ENCODE measurements at regions not wholly inside any gene's neighbourhood (a gene's known extent, or its start where the extent isn't known, plus 50 kb on each side); places are given as distances from the start of the nearest gene placed in this dataset.

- no peak overlapping the region for H3K27ac ChIP-seq
Measured at GRCh38 chr14:101098177-101098576, 194.7 kb upstream of the RTL1 start.

GRCh38 chr14:101098641-101099040 lies 195.1 kb upstream of the RTL1 start:
- no peaks in the 10 kb centered on the region for H3K36me3 ChIP-seq
- H3K4me3 ChIP-seq: no peak overlapping the region
- TF ChIP-seq CTCF (IDR thresholded peaks at IDR 0.05): no peak
- no peaks in the 10 kb centered on the region for H3K9me3 ChIP-seq
- H3K27ac ChIP-seq: no peak overlapping the region
- no peak for DNase-seq
- intact Hi-C loops (cut with DNase I): no loop called here
- H3K4me1 ChIP-seq: no peaks in the 10 kb centered on the region
- H3K9ac ChIP-seq (ENCODE audit: low read depth in 2 of 2, low read length in 2 of 2): no peak overlapping the region
- no peaks in the 10 kb centered on the region for H3K27me3 ChIP-seq

More at GRCh38 chr14:101098177-101098576, 194.7 kb upstream of the RTL1 start:
- no peaks in the 10 kb centered on the region for H3K36me3 ChIP-seq
- no peak for DNase-seq
- no peak overlapping the region for H3K9ac ChIP-seq (ENCODE audit: low read depth in 2 of 2, low read length in 2 of 2)
- H3K9me3 ChIP-seq: no peaks in the 10 kb centered on the region
- H3K27me3 ChIP-seq: no peaks in the 10 kb centered on the region
- TF ChIP-seq CTCF (IDR thresholded peaks at IDR 0.05): no peak
- intact Hi-C loops (cut with DNase I): no loop called here
- no peaks in the 10 kb centered on the region for H3K4me1 ChIP-seq
- H3K4me3 ChIP-seq: no peak overlapping the region

GRCh38 chr14:101101456-101102056 lies 198.0 kb upstream of the RTL1 start:
- Histone ChIP-seq H3K9me3 (no peaks in the 10 kb centered on the region), H3K27me3 (no peaks in the 10 kb centered on the region), H3K4me3 (no peak overlapping the region), H3K27ac (no peak overlapping the region), H3K9ac (ENCODE audit: low read depth in 2 of 2, low read length in 2 of 2) (no peak overlapping the region), H3K36me3 (no peaks in the 10 kb centered on the region), H3K4me1 (no peaks in the 10 kb centered on the region)
- intact Hi-C loops (cut with DNase I): no loop called here
- TF ChIP-seq CTCF (IDR thresholded peaks at IDR 0.05): no peak
- peak; percentile 4 for DNase-seq

GRCh38 chr14:101102875-101103274 lies 199.4 kb upstream of the RTL1 start:
- Histone ChIP-seq H3K9ac (ENCODE audit: low read depth in 2 of 2, low read length in 2 of 2) (no peak overlapping the region), H3K36me3 (no peaks in the 10 kb centered on the region), H3K4me3 (no peak overlapping the region), H3K27ac (no peak overlapping the region), H3K9me3 (no peaks in the 10 kb centered on the region), H3K4me1 (no peaks in the 10 kb centered on the region), H3K27me3 (no peaks in the 10 kb centered on the region)
- peak; percentile 9 for DNase-seq
- TF ChIP-seq CTCF (IDR thresholded peaks at IDR 0.05): no peak
- intact Hi-C loops (cut with DNase I): no loop called here

- DNase-seq: peak; percentile 10
Measured at GRCh38 chr14:101103321-101103901, 199.9 kb upstream of the RTL1 start.

More at GRCh38 chr14:101103321-101103901, 199.9 kb upstream of the RTL1 start:
- H3K27ac ChIP-seq: no peak overlapping the region
- H3K4me3 ChIP-seq: no peak overlapping the region
- no peaks in the 10 kb centered on the region for H3K9me3 ChIP-seq
- TF ChIP-seq CTCF (IDR thresholded peaks at IDR 0.05): no peak
- no peaks in the 10 kb centered on the region for H3K36me3 ChIP-seq
- H3K27me3 ChIP-seq: no peaks in the 10 kb centered on the region
- intact Hi-C loops (cut with DNase I): no loop called here
- H3K4me1 ChIP-seq: no peaks in the 10 kb centered on the region
- no peak overlapping the region for H3K9ac ChIP-seq (ENCODE audit: low read depth in 2 of 2, low read length in 2 of 2)

Measured in colonic mucosa (tissue), 4 donors.